ENCODE measurements at regions not wholly inside any gene's neighbourhood (a gene's known extent, or its start where the extent isn't known, plus 50 kb on each side); places are given as distances from the start of the nearest gene placed in this dataset.
"Not testable (repeated sequence)": the region's sequence is repeated elsewhere in the genome, so short reads cannot be mapped to it uniquely, and the experiment has no call there.

- no peak overlapping the region for H3K27ac Mint-ChIP-seq
- H3K9me3 Mint-ChIP-seq: peaks cover 9% of the 10 kb centered on the region
- TF ChIP-seq CTCF (IDR thresholded peaks at IDR 0.05): no peak
- H3K36me3 Mint-ChIP-seq (ENCODE audit: low read depth): no peaks in the 10 kb centered on the region
- H3K4me1 Mint-ChIP-seq: peaks cover 8% of the 10 kb centered on the region
- no peaks in the 10 kb centered on the region for H3K27me3 Mint-ChIP-seq
- ATAC-seq (ENCODE audit: low read depth) (no peak), DNase-seq (no peak)
- ChIA-PET CTCF (no interaction called here), POLR2A (no interaction called here)
- intact Hi-C loops (cut with micrococcal nuclease): no loop called here
- no peak overlapping the region for H3K4me3 Mint-ChIP-seq
Observed at GRCh38 chr10:81724431-81724830, 150.6 kb upstream of the NRG3 start.

GRCh38 chr10:81725851-81726250 lies 149.1 kb upstream of the NRG3 start:
- intact Hi-C loops (cut with micrococcal nuclease): no loop called here
- H3K27ac Mint-ChIP-seq: no peak overlapping the region
- POLR2A ChIA-PET: no interaction called here
- DNase-seq (no peak), ATAC-seq (ENCODE audit: low read depth) (no peak)
- peaks cover 4% of the 10 kb centered on the region for H3K9me3 Mint-ChIP-seq
- no peak for TF ChIP-seq CTCF (IDR thresholded peaks at IDR 0.05)
- peaks cover 8% of the 10 kb centered on the region for H3K4me1 Mint-ChIP-seq
- H3K27me3 Mint-ChIP-seq: no peaks in the 10 kb centered on the region
- no peak overlapping the region for H3K4me3 Mint-ChIP-seq
- H3K36me3 Mint-ChIP-seq (ENCODE audit: low read depth): no peaks in the 10 kb centered on the region
- CTCF ChIA-PET: no interaction called here

- DNase-seq (no peak), ATAC-seq (ENCODE audit: low read depth) (no peak)
- ChIA-PET POLR2A (no interaction called here), CTCF (no interaction called here)
- Mint-ChIP-seq H3K4me3 (no peak overlapping the region), H3K27ac (no peak overlapping the region), H3K27me3 (no peaks in the 10 kb centered on the region), H3K4me1 (peaks cover 8% of the 10 kb centered on the region), H3K9me3 (peaks cover 4% of the 10 kb centered on the region), H3K36me3 (ENCODE audit: low read depth) (no peaks in the 10 kb centered on the region)
- no peak for TF ChIP-seq CTCF (IDR thresholded peaks at IDR 0.05)
- intact Hi-C loops (cut with micrococcal nuclease): no loop called here
Observed at GRCh38 chr10:81728692-81729091, 146.3 kb upstream of the NRG3 start.

GRCh38 chr10:81730891-81731290 lies 144.1 kb upstream of the NRG3 start:
- no peak for TF ChIP-seq CTCF (IDR thresholded peaks at IDR 0.05)
- Mint-ChIP-seq H3K36me3 (ENCODE audit: low read depth) (no peaks in the 10 kb centered on the region), H3K9me3 (peaks cover 4% of the 10 kb centered on the region), H3K4me3 (no peak overlapping the region), H3K27me3 (no peaks in the 10 kb centered on the region), H3K27ac (no peak overlapping the region), H3K4me1 (no peaks in the 10 kb centered on the region)
- ChIA-PET POLR2A (no interaction called here), CTCF (no interaction called here)
- intact Hi-C loops (cut with micrococcal nuclease): no loop called here
- no peak for DNase-seq
- no peak for ATAC-seq (ENCODE audit: low read depth)

- no peaks in the 10 kb centered on the region for H3K4me1 Mint-ChIP-seq
- POLR2A ChIA-PET: no interaction called here
Observed at GRCh38 chr10:81733542-81733941, 141.5 kb upstream of the NRG3 start.

GRCh38 chr10:81735167-81735566 lies 139.8 kb upstream of the NRG3 start:
- ATAC-seq (ENCODE audit: low read depth); DNase-seq; H3K4me1 Mint-ChIP-seq; H3K27ac Mint-ChIP-seq; H3K36me3 Mint-ChIP-seq (ENCODE audit: low read depth); intact Hi-C loops (cut with micrococcal nuclease); H3K27me3 Mint-ChIP-seq; POLR2A ChIA-PET; H3K9me3 Mint-ChIP-seq; H3K4me3 Mint-ChIP-seq; CTCF ChIA-PET: not testable (repeated sequence)

More at GRCh38 chr10:81733542-81733941, 141.5 kb upstream of the NRG3 start:
- DNase-seq (no peak), ATAC-seq (ENCODE audit: low read depth) (no peak)
- peaks cover 2% of the 10 kb centered on the region for H3K9me3 Mint-ChIP-seq
- no peak overlapping the region for H3K4me3 Mint-ChIP-seq
- TF ChIP-seq CTCF (IDR thresholded peaks at IDR 0.05): no peak
- H3K27me3 Mint-ChIP-seq: no peaks in the 10 kb centered on the region
- no peaks in the 10 kb centered on the region for H3K36me3 Mint-ChIP-seq (ENCODE audit: low read depth)
- intact Hi-C loops (cut with micrococcal nuclease): no loop called here
- no peak overlapping the region for H3K27ac Mint-ChIP-seq
- CTCF ChIA-PET: no interaction called here

All from activated B cell treated with CpG ODN at 0.5 μM for 24 hours (primary cell).